Endothelial cell of umbilical vein (primary cell): ENCODE measurements at regions not wholly inside any gene's neighbourhood (a gene's known extent, or its start where the extent isn't known, plus 50 kb on each side); places are given as distances from the start of the nearest gene placed in this dataset.

Source experiments
- BruUV-seq: library from RNA; stranded (reverse); fragments of 400-500 nt; replicated peaks from 2 replicates; lab custom pipeline; 2021; lab: Mats Ljungman, UMichigan
- CTCF ChIA-PET: fragments of 300-600, 350-600 bp; sonication (Branson Sonifier 250); formaldehyde crosslinking; loops from one replicate; lab custom pipeline; 2021; ENCODE audit warnings: antibody characterized with exemption, inconsistent platforms; lab: Charles Lee
- POLR2A ChIA-PET: fragments of 300-600, 350-600 bp; sonication (Branson Sonifier 250); formaldehyde crosslinking; loops from one replicate; lab custom pipeline; 2021; ENCODE audit warnings: antibody characterized with exemption, inconsistent platforms; lab: Charles Lee
- DNase-seq: peaks from one replicate; pipeline ENCODE4 v3.0.0-alpha.2; 2011; ENCODE audit warnings: low read depth, low spot score
- FAIRE-seq: peaks from 2 replicates; lab custom pipeline; 2011; peaks lifted over from hg19 to GRCh38; lab: Jason Lieb, UNC
- H2AFZ ChIP-seq: 2 replicates; pipeline ENCODE4 v1.6.0; 2012; ENCODE audit warnings: low read depth, low read length, control low read depth, inconsistent platforms
- H3K27ac ChIP-seq: 2 replicates; pipeline ENCODE4 v1.5.1; 2011; ENCODE audit warnings: low read depth, mild to moderate bottlenecking, control low read depth, low read length, moderate library complexity; ENCODE audit not compliant: insufficient read depth
- H3K27me3 ChIP-seq, 2 experiments: 2 replicates each; pipeline versions ENCODE4 v1.6.0 to v1.6.1; 2011; ENCODE audit warnings: low read length in 2 of 2, mixed read lengths in 1 of 2; ENCODE audit not compliant: control insufficient read depth in 2 of 2, insufficient read depth in 2 of 2
- H3K36me3 ChIP-seq, 2 experiments: 2 replicates in 1 of 2; 3 replicates in 1 of 2; pipeline ENCODE4 v1.5.1; 2011; ENCODE audit warnings: low read length in 2 of 2, mild to moderate bottlenecking in 1 of 2, moderate library complexity in 1 of 2; ENCODE audit not compliant: control insufficient read depth in 2 of 2, insufficient read depth in 2 of 2; ENCODE audit errors: extremely low read depth in 1 of 2
- H3K4me1 ChIP-seq: 3 replicates; pipeline ENCODE4 v1.5.1; 2011; ENCODE audit warnings: mild to moderate bottlenecking, low read length; ENCODE audit not compliant: control insufficient read depth, insufficient read depth; ENCODE audit errors: extremely low read depth
- H3K4me2 ChIP-seq: 2 replicates; pipeline ENCODE4 v1.6.1; 2011; ENCODE audit warnings: low read length, control low read depth, mixed read lengths; ENCODE audit not compliant: insufficient read depth
- H3K4me3 ChIP-seq, 3 experiments: fragments of 200-600 bp in 1 of 3; sonication (generic), shearing (Covaris generic) in 1 of 3; replicated peaks in 1 of 3; 2 replicates each; pipeline ENCODE4 v1.5.1; 2011 to 2016; ENCODE audit warnings: control low read depth in 3 of 3, low read length in 3 of 3, mild to moderate bottlenecking in 2 of 3, inconsistent platforms in 1 of 3, low read depth in 1 of 3, moderate library complexity in 1 of 3; ENCODE audit not compliant: insufficient read depth in 1 of 3
- H3K79me2 ChIP-seq: 2 replicates; pipeline ENCODE4 v1.6.0; 2012; ENCODE audit warnings: low read length, inconsistent platforms; ENCODE audit not compliant: control insufficient read depth, insufficient read depth
- H3K9ac ChIP-seq: replicated peaks from 2 replicates; pipeline ENCODE3; 2011; ENCODE audit warnings: low read length, control low read depth; ENCODE audit not compliant: insufficient read depth; ENCODE audit errors: extremely low read depth
- H3K9me1 ChIP-seq: replicated peaks from 3 replicates; pipeline ENCODE4 v1.6.0; 2011; ENCODE audit warnings: mild to moderate bottlenecking, low read length; ENCODE audit not compliant: control insufficient read depth, insufficient read depth; ENCODE audit errors: extremely low read depth
- H3K9me3 ChIP-seq: replicated peaks from 2 replicates; pipeline ENCODE4 v1.5.1; 2012; ENCODE audit warnings: low read length, inconsistent platforms; ENCODE audit not compliant: control insufficient read depth, insufficient read depth
- H4K20me1 ChIP-seq: replicated peaks from 2 replicates; pipeline ENCODE3; 2011; ENCODE audit warnings: mild to moderate bottlenecking, low read length; ENCODE audit not compliant: control insufficient read depth, insufficient read depth; ENCODE audit errors: extremely low read depth
- FOS ChIP-seq: IDR thresholded peaks from 2 replicates; pipeline ENCODE4 v1.6.1; 2011; ENCODE audit warnings: mild to moderate bottlenecking, low read length, moderate library complexity, borderline replicate concordance; ENCODE audit not compliant: insufficient read depth
- GATA2 ChIP-seq: IDR thresholded peaks from 2 replicates; pipeline ENCODE4 v1.7.0; 2011; ENCODE audit warnings: low read depth, mild to moderate bottlenecking, moderate library complexity, mixed read lengths, low read length; ENCODE audit not compliant: insufficient read length, insufficient read depth
- JUN ChIP-seq: IDR thresholded peaks from 2 replicates; pipeline ENCODE4 v1.6.1; 2011; ENCODE audit warnings: borderline replicate concordance, low read depth; ENCODE audit not compliant: insufficient read length, insufficient read depth
- POLR2A ChIP-seq: IDR thresholded peaks from 2 replicates; pipeline ENCODE4 v1.6.1; 2012; ENCODE audit warnings: low read depth, mild to moderate bottlenecking, control low read depth, low read length
- dilution Hi-C: fragments of 300-500 bp; cut with MboI; formaldehyde crosslinking; loops from one replicate; pipeline ENCODE4 v1.15.0; 2019; ENCODE audit warnings: low sequenced_read_pairs; ENCODE audit not compliant: extremely low pct_ligation_motif_present
- intact Hi-C: fragments of 100-400 bp; cut with micrococcal nuclease; formaldehyde crosslinking; loops from one replicate; pipeline ENCODE4 v1.10.0; 2022
- TF ChIP-seq, protein P1 (sequence below), 2 donors: IDR thresholded peaks; 1 replicate in 1 of 2; 2 replicates in 1 of 2; pipeline ENCODE4 v1.5.1; 2011; ENCODE audit warnings: low read length in 2 of 2, mild to moderate bottlenecking in 2 of 2, moderate library complexity in 2 of 2, control low read depth in 1 of 2, inconsistent platforms in 1 of 2, low read depth in 1 of 2; ENCODE audit not compliant: insufficient read depth in 1 of 2; ENCODE audit errors: extremely low read depth in 1 of 2

GRCh38 chr3:110736332-110736731, 335.3 kb upstream of the NECTIN3 start:
- Histone ChIP-seq H3K4me2 (no peak overlapping the region), H2AFZ (no peak overlapping the region), H3K4me3 (no peak overlapping the region), H3K79me2 (no peaks in the 10 kb centered on the region), H3K9me3 (no peaks in the 10 kb centered on the region), H3K27ac (no peak overlapping the region), H3K27me3 (no peaks in the 10 kb centered on the region), H3K36me3 (no peaks in the 10 kb centered on the region), H3K9me1 (no peaks in the 10 kb centered on the region), H3K4me1 (no peaks in the 10 kb centered on the region), H4K20me1 (no peaks in the 10 kb centered on the region), H3K9ac (no peak overlapping the region)
- intact Hi-C loops: no loop called here
- ChIA-PET POLR2A (interaction anchor here (0.6 kb wide), 1 partner anchor 1205 kb away, joined by 3 read pairs; no protein-coding TSS in a partner anchor), CTCF (interaction anchor here (0.6 to 0.9 kb wide), 3 partner anchors 10 to 227 kb away, joined by 3 read pairs; no protein-coding TSS in a partner anchor)
- DNase-seq (no peak), FAIRE-seq (no peak)
- no TSS peak for BruUV-seq
- TF ChIP-seq POLR2A: no peak
- TF ChIP-seq FOS: no peak
- TF ChIP-seq, protein P1, sequence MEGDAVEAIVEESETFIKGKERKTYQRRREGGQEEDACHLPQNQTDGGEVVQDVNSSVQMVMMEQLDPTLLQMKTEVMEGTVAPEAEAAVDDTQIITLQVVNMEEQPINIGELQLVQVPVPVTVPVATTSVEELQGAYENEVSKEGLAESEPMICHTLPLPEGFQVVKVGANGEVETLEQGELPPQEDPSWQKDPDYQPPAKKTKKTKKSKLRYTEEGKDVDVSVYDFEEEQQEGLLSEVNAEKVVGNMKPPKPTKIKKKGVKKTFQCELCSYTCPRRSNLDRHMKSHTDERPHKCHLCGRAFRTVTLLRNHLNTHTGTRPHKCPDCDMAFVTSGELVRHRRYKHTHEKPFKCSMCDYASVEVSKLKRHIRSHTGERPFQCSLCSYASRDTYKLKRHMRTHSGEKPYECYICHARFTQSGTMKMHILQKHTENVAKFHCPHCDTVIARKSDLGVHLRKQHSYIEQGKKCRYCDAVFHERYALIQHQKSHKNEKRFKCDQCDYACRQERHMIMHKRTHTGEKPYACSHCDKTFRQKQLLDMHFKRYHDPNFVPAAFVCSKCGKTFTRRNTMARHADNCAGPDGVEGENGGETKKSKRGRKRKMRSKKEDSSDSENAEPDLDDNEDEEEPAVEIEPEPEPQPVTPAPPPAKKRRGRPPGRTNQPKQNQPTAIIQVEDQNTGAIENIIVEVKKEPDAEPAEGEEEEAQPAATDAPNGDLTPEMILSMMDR (IDR thresholded peaks at IDR 0.05; ENCODE audit: extremely low read depth in 1 of 2, insufficient read depth in 1 of 2, low read depth in 1 of 2, low read length in 2 of 2): no peak
- no peak for TF ChIP-seq JUN
- TF ChIP-seq GATA2: no peak
- dilution Hi-C loops: no loop called here

DNA sequence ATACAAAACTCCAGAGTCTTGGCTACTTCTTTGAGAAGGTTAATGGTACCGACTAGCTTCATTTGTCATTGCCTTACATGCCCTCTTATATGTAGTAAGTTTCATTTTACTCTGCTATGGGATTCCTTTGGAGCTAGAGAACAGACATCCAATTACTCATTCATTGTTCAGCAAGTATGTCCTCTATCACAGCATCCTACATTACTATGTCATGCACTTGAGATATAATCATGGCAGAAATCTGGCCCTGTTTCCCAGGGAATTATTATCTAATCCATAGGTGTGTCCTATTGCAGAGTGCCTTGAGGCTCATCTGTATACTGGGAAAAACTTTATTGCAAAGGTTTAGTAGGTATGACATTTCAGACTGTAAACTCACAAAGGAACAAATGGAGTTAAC, 333.1 kb upstream of the NECTIN3 start:
- H3K36me3 ChIP-seq: no peaks in the 10 kb centered on the region
- TF ChIP-seq, protein P1 (IDR thresholded peaks at IDR 0.05; ENCODE audit: extremely low read depth in 1 of 2, insufficient read depth in 1 of 2, low read depth in 1 of 2, low read length in 2 of 2): no peak
- TF ChIP-seq FOS: no peak
- CTCF ChIA-PET: no interaction called here
- H3K4me1 ChIP-seq: peaks cover 2% of the 10 kb centered on the region
- no peak overlapping the region for H3K4me2 ChIP-seq
- no peaks in the 10 kb centered on the region for H3K79me2 ChIP-seq
- POLR2A ChIA-PET: no interaction called here
- no peak overlapping the region for H3K4me3 ChIP-seq
- no peak for DNase-seq
- no peak overlapping the region for H3K27ac ChIP-seq
- dilution Hi-C loops (no loop called here), intact Hi-C loops (no loop called here)
- no peak overlapping the region for H3K9ac ChIP-seq
- no peaks in the 10 kb centered on the region for H3K9me1 ChIP-seq
- H2AFZ ChIP-seq: no peak overlapping the region
- no peaks in the 10 kb centered on the region for H4K20me1 ChIP-seq
- H3K27me3 ChIP-seq: no peaks in the 10 kb centered on the region
- no peaks in the 10 kb centered on the region for H3K9me3 ChIP-seq
- no peak for FAIRE-seq
- BruUV-seq: no TSS peak
